ENCODE measurements at regions not wholly inside any gene's neighbourhood (a gene's known extent, or its start where the extent isn't known, plus 50 kb on each side); places are given as distances from the start of the nearest gene placed in this dataset.

DNA sequence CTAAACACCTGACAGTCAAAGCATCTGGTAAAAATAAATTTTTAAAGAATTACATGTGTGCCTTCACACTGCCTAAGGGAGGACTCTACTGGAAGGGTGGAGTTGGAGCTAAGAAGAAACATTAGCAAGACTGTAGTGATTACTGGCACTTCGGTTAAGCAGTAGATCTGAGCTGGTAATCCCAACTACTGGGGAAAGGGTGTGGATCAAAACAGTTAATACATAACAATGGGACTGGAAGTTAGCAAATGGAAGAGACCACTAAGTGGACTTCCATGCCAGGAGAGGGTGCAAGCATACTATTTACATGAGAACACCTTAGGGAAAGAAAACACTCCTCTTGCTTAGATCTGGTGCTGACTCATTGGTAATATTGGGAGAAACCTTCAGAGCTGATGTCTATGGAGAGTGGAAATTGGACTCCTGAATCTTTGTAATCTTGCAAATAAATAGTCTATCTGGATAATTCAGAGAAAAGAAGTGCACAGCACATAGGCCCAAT lies 519.6 kb upstream of the LINC00305 start:
- no peaks in the 10 kb centered on the region for H3K36me3 ChIP-seq (ENCODE audit: control insufficient read depth, low read length)
- TF ChIP-seq, protein P1, sequence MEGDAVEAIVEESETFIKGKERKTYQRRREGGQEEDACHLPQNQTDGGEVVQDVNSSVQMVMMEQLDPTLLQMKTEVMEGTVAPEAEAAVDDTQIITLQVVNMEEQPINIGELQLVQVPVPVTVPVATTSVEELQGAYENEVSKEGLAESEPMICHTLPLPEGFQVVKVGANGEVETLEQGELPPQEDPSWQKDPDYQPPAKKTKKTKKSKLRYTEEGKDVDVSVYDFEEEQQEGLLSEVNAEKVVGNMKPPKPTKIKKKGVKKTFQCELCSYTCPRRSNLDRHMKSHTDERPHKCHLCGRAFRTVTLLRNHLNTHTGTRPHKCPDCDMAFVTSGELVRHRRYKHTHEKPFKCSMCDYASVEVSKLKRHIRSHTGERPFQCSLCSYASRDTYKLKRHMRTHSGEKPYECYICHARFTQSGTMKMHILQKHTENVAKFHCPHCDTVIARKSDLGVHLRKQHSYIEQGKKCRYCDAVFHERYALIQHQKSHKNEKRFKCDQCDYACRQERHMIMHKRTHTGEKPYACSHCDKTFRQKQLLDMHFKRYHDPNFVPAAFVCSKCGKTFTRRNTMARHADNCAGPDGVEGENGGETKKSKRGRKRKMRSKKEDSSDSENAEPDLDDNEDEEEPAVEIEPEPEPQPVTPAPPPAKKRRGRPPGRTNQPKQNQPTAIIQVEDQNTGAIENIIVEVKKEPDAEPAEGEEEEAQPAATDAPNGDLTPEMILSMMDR (IDR thresholded peaks at IDR 0.05; ENCODE audit: low read depth, low read length, poor library complexity, severe bottlenecking) = no peak
- TF ChIP-seq EZH2phosphoT487 (IDR thresholded peaks at IDR 0.05; ENCODE audit: borderline replicate concordance, low read length) = no peak

DNA sequence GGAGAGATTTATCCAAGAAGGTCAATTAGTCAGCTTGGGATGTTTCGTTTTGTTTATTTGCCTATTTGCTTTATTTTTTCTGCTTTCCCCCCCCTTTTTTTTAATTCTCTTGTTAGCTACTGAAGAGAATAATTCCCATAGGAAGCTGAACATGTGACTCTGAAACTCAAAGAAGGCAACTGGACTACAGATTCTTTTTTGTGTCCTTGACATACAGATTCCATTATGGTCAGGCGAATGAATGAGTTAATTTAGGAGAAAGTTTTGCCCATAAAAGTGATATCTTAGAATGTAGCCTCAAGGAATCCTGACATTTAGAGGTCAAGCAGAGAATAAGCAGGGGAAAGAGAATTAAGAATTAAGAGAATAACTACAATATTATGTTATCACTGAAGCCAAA lies 514.2 kb upstream of the LINC00305 start:
- Histone ChIP-seq H3K79me2 (ENCODE audit: control insufficient read depth, low read length) (no peaks in the 10 kb centered on the region), H3K27me3 (ENCODE audit: control insufficient read depth, low read length) (no peaks in the 10 kb centered on the region), H3K4me3 (ENCODE audit: low read length) (no peak overlapping the region), H3K9me2 (replicated peaks; ENCODE audit: control insufficient read depth, low read length) (no peaks in the 10 kb centered on the region), H3K4me2 (ENCODE audit: low read length) (no peak overlapping the region), H3K9me3 (ENCODE audit: control insufficient read depth, insufficient read depth, low read length) (no peaks in the 10 kb centered on the region), H3F3A (ENCODE audit: control insufficient read depth, insufficient read depth) (no peaks in the 10 kb centered on the region), H3K4me1 (ENCODE audit: control insufficient read depth, low read length) (no peaks in the 10 kb centered on the region), H4K20me1 (ENCODE audit: control insufficient read depth, insufficient read depth, low read depth, low read length) (no peaks in the 10 kb centered on the region), H3K36me3 (ENCODE audit: control insufficient read depth, low read length) (no peaks in the 10 kb centered on the region), H3K27ac (ENCODE audit: low read depth, low read length) (no peak overlapping the region)
- TF ChIP-seq, protein P1 (IDR thresholded peaks at IDR 0.05; ENCODE audit: low read depth, low read length, poor library complexity, severe bottlenecking) = no peak
- no peak for TF ChIP-seq EZH2phosphoT487 (IDR thresholded peaks at IDR 0.05; ENCODE audit: borderline replicate concordance, low read length)

More for the DNA sequence above, 519.6 kb upstream of the LINC00305 start:
- no peaks in the 10 kb centered on the region for H3K27me3 ChIP-seq (ENCODE audit: control insufficient read depth, low read length)
- no peak overlapping the region for H3K27ac ChIP-seq (ENCODE audit: low read depth, low read length)
- H3K4me1 ChIP-seq (ENCODE audit: control insufficient read depth, low read length) = no peaks in the 10 kb centered on the region
- no peaks in the 10 kb centered on the region for H3F3A ChIP-seq (ENCODE audit: control insufficient read depth, insufficient read depth)
- H3K79me2 ChIP-seq (ENCODE audit: control insufficient read depth, low read length) = no peaks in the 10 kb centered on the region
- no peak overlapping the region for H3K4me3 ChIP-seq (ENCODE audit: low read length)
- H4K20me1 ChIP-seq (ENCODE audit: control insufficient read depth, insufficient read depth, low read depth, low read length) = no peaks in the 10 kb centered on the region
- no peaks in the 10 kb centered on the region for H3K9me2 ChIP-seq (replicated peaks; ENCODE audit: control insufficient read depth, low read length)
- no peaks in the 10 kb centered on the region for H3K9me3 ChIP-seq (ENCODE audit: control insufficient read depth, insufficient read depth, low read length)
- no peak overlapping the region for H3K4me2 ChIP-seq (ENCODE audit: low read length)

DNA sequence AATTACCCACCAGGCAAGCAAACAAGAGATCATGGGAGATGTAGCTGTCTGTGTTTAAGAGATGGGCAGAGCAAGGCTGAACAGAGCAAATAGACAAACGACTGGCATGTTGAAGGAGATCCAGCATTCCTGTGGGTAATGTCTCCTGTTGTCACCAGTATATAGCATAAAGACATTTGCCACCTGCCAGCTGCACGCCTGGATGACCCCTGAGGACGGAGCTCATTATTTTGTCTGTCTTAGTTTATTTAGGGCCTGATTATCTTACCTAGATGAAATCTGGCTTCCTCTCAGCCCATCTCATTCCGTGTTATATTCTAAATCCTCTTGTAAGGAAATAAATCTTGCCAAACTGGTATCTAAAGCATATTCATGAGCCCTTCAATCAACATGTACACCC lies 510.3 kb upstream of the LINC00305 start:
- Histone ChIP-seq H3K4me1 (ENCODE audit: control insufficient read depth, low read length) (no peaks in the 10 kb centered on the region), H3K9me3 (ENCODE audit: control insufficient read depth, insufficient read depth, low read length) (no peaks in the 10 kb centered on the region), H3K4me3 (ENCODE audit: low read length) (no peak overlapping the region), H3F3A (ENCODE audit: control insufficient read depth, insufficient read depth) (no peaks in the 10 kb centered on the region), H3K9me2 (replicated peaks; ENCODE audit: control insufficient read depth, low read length) (no peaks in the 10 kb centered on the region), H3K27ac (ENCODE audit: low read depth, low read length) (no peak overlapping the region), H3K27me3 (ENCODE audit: control insufficient read depth, low read length) (no peaks in the 10 kb centered on the region), H4K20me1 (ENCODE audit: control insufficient read depth, insufficient read depth, low read depth, low read length) (no peaks in the 10 kb centered on the region), H3K36me3 (ENCODE audit: control insufficient read depth, low read length) (no peaks in the 10 kb centered on the region), H3K79me2 (ENCODE audit: control insufficient read depth, low read length) (no peaks in the 10 kb centered on the region), H3K4me2 (ENCODE audit: low read length) (no peak overlapping the region)
- no peak for TF ChIP-seq EZH2phosphoT487 (IDR thresholded peaks at IDR 0.05; ENCODE audit: borderline replicate concordance, low read length)
- TF ChIP-seq, protein P1 (IDR thresholded peaks at IDR 0.05; ENCODE audit: low read depth, low read length, poor library complexity, severe bottlenecking) = no peak
